Urothelium cell line (cell line): ENCODE measurements at regions not wholly inside any gene's neighbourhood (a gene's known extent, or its start where the extent isn't known, plus 50 kb on each side); places are given as distances from the start of the nearest gene placed in this dataset.
A peak's percentile ranks its signal among the peaks of the same experiment; 100 is the strongest.

Experiments
- DNase-seq: peaks from one replicate; pipeline ENCODE4 v3.0.0; 2011; ENCODE audit warnings: low spot score, mixed read lengths
- FAIRE-seq: peaks from 2 replicates; lab custom pipeline; 2011; peaks lifted over from hg19 to GRCh38; lab: Jason Lieb, UNC

- FAIRE-seq (no peak), DNase-seq (no peak)
Observed at GRCh38 chr2:18800240-18800971, 211.0 kb upstream of the NT5C1B start.

DNA sequence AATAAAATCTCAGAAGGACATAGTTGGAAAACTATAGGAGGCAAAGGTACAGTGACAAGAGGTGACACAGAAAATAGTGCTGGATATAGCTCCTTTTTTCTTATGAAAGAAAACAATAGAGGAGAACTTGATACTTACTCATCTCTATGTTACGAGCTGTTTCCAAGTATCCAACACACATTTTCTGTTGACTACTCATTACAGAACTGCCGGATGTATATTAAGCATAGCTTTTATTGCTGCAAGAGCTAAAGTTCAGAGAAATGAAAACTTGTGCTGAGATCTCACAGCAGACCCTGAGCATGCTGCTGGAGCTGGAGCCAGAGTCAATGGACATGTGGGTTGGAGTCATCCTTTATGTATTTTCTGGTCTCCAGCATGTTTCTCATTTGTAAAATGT, 210.0 kb upstream of the NT5C1B start:
- DNase-seq (no peak), FAIRE-seq (no peak)

DNA sequence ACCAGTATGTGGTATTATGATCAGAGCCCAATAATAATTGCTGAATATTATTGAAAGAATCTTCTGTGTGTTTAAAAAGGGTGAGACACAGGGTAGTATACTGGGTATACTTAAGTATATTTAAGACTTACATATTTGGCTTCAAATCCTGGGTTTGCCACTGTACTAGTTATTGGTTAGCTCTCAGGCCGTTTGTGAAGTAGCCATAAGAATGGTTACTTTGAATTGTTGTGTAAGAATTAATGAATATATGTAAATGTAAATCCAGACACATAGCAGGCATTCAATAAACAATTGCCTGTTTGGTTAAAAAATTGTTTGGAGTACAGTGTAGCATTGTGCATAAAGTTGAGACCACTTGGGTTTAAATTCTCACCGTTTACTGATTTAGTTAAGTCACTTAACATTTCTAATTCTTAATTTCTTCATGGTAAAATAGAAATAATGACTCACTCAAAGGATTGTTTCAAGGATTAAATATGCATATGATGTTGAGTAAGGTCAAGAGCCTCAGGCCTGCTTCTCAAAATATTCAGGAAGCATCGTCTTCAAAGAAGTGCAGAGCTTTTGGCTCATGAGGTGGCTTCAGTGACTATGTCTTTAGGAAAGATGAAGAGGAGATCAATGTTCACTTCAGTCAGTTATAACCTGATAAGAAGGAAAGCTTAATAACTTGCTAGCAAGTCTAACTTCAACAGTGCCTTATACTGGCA, 207.9 kb upstream of the NT5C1B start:
- no peak for FAIRE-seq

DNA sequence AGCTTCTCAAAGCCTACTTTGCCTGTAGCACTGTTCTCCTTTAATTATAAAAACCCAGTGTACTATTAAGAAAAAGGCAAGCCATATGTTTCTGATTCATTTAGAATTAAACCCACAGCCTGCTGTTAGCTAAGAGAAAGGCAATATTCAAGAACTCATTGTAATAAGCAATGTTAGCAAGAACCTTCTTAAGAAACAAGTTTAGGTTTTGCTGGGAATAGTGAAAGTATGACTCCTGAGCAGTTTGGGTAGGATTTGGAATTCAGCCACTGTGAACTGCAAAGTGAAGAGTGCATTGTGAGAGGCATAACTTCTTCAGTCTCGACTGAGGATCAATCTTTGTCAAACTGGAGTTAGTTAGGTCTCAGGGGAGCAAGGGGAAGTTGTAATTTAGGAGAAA, 206.5 kb upstream of the NT5C1B start:
- FAIRE-seq (no peak), DNase-seq (no peak)

More for the DNA sequence above, 207.9 kb upstream of the NT5C1B start:
- DNase-seq = no peak

- FAIRE-seq (peak; percentile 67), DNase-seq (no peak)
Observed at GRCh38 chr2:18792684-18793083, 203.3 kb upstream of the NT5C1B start.

GRCh38 chr2:18792226-18792629, 202.9 kb upstream of the NT5C1B start:
- no peak for DNase-seq
- FAIRE-seq = no peak

- DNase-seq (no peak), FAIRE-seq (no peak)
Observed at GRCh38 chr2:18791172-18791797, 201.9 kb upstream of the NT5C1B start.

- DNase-seq (no peak), FAIRE-seq (no peak)
Observed at GRCh38 chr2:18790509-18791171, 201.3 kb upstream of the NT5C1B start.

DNA sequence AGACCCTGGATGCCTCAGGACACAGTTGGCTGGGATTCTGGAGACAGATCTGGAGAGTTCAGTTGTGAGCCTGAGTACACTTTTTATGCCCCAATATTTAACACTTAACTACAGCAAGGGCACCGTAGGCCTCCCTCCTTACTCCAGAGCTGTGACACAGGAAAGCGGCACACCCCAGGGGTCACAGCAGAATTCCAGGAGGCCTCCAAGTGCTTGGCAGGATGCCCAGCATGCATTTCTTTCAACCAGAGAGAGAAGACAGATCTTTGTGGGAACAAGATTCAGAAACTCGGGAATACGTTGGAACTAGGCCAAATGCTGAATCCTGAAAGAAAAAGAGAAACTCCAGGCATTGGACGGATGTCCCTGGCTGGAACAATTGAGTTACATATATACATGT, 199.2 kb upstream of the NT5C1B start:
- FAIRE-seq (no peak), DNase-seq (peak; percentile 51)

- DNase-seq (peak; percentile 19), FAIRE-seq (no peak)
Observed at GRCh38 chr2:18787726-18788125, 198.4 kb upstream of the NT5C1B start.

DNA sequence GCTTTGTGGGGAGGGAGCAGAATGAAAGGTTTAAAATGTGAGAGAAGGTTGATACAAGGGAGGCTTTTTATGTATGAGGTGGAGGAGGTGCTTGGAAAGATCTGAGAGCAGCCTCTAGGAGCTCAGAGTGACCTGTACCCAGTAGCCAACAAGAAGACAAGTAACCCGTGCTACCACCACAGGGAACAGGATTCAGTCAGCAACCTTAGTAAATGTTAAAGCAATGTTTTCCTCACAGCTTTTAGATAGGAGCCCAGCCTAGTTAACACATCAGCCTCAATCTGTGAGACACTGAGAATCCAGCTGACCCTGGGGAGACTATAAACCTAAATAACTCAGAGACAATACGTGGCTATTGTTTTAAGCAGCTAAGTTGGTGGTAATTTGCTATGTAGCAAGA, 194.9 kb upstream of the NT5C1B start:
- no peak for FAIRE-seq
- DNase-seq = no peak

- no peak for FAIRE-seq
Observed at GRCh38 chr2:18781541-18782280, 192.3 kb upstream of the NT5C1B start.

DNA sequence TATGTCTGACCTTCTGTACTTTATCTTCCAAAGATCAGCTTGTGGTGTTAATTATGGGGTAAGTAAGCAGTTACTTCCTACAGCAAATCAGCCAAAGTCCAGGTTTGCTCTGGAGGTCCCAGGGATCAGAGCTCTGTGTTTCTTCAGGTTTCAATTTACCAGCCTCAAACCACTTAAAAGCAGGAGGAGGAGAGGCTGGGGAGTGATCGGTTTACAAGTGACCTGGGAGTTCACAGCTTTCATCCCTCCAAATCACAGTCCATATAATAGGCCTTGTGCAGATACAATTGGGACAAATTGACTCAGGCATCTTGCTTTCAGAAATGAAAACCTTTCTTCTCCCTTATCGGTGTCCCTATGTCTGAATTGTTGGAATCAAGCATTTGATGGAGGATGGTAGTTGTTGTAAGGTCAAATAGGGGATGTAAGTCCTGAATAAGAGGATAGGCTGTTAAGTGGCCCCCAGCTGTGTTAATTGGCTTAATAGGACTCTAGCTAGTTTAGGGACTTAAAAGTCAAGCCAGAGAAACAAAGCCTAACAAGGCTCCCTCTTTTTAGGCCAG, 188.0 kb upstream of the NT5C1B start:
- FAIRE-seq = no peak
- DNase-seq = no peak

More at GRCh38 chr2:18781541-18782280, 192.3 kb upstream of the NT5C1B start:
- DNase-seq = no peak

DNA sequence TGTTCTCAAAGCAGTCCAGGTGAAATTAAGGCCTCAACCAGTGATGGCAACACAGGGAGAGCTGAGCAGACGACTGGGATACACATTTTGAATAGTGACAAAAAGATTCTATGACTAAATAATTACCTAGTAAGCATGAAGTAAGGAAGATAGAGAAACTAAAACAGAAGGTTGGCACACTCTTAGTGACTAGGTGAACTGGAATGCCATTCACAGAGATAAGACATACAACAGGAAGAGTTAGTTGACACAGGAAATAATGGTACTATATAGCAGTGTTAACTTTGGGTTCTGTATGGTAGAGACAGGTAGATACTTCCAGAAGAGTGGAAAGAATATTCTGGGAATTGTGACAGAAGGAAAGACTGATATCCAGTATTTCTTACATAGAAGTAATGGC, 181.8 kb upstream of the NT5C1B start:
- FAIRE-seq (no peak), DNase-seq (no peak)

DNA sequence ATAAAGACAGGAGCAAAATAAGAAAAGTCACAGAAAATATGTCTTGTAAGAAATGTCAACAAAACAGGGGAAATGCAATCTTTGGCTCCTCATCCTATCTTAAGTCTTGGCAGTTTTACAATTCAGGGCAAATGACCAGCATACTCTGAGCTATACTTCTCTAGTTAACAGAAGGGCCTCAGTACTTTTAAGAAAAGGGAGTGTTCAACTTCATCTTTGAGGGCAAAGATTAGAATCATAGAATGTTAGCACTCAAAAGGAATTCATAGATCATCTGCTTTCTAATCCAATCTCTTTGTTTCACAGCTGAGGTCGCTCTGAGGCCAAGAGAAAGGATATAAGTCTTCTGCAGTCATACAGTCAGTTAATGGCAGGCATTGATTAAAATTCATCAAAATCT, 174.0 kb upstream of the NT5C1B start:
- FAIRE-seq (no peak), DNase-seq (no peak)

GRCh38 chr2:18762667-18763066, 173.3 kb upstream of the NT5C1B start:
- FAIRE-seq = no peak
- DNase-seq = no peak

DNA sequence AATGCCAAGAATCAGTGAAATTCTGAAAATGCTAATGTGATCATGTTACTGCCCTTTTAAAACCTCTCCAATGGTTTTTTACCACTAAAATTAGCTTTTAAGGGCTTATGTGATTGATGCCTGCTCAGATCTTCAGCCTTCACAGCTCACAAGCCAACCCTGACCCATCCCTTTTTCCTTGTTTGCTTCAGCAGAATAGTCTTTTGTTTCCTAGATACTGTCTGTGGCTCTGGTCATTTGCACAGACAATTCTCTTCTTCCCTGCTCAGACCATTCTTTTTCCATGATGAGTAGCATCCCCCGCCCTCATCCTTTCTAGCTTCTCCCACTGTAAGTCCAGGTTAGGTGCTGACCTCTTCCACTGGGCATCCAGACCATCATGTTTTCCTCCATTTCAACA, 164.9 kb upstream of the NT5C1B start:
- DNase-seq = no peak
- FAIRE-seq = no peak

GRCh38 chr2:18753722-18754121, 164.4 kb upstream of the NT5C1B start:
- no peak for FAIRE-seq
- no peak for DNase-seq

DNA sequence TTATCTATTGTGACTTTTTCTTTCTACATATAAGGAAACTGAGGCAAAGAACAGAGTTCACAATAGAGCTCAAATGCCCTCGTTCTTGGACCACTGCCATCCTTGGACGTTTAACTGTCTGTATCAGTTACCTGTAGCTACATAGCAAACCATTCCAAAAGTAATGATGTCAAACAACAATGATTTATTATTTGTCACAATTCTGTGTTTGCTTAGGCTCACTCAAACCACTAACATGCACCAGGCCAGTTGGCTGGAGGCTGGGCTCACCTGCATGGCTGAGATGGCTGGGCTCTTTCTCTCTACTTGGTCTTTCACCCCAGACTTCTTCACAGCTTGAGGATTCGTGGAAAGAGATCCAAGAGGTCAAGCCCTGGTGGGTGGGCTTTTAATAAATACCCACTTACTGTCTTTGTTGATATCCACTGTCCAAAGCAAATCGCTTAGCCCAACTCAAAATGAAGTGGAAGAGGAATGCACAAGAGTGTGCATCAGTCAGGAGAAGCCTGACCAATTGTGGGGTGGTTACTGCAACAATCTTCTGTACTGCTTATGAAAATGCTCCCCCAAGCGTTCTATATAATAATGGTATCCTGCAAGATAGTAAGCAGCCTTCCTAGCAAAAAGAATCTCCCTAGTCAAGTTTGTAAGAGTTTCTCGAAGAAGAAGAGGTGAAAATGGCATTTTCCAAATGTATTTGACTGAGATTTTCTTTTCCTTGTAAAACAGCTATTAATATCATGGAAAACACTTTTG, 163.5 kb upstream of the NT5C1B start:
- FAIRE-seq (no peak), DNase-seq (peak; percentile 11)

DNA sequence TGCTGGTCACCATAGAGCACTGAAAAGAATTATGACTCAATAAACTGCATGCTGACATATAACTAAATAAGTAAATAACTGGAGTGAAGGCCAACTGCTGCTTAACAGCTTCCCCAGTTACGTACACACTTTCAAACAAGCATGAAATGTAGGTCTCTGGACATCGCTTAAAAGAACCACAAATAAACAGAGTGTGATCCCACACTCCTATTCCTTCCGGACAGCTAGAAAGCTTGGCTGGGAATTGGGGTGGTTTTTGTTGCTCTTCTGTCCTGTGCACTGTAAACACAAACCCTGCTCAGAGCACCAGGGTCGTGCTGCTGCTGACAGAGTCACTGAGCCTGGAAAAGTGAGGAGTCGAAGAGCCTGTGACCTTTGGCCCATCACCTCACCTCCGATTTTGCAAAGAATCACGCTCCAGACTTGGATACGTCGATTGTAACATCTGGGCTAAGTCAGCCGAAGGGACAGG, 162.7 kb upstream of the NT5C1B start:
- DNase-seq = no peak
- no peak for FAIRE-seq
